Muscle layer of duodenum (tissue), 2 donors: ENCODE measurements at regions not wholly inside any gene's neighbourhood (a gene's known extent, or its start where the extent isn't known, plus 50 kb on each side); places are given as distances from the start of the nearest gene placed in this dataset.

Source experiments
- H3K27ac ChIP-seq: one replicate; pipeline ENCODE4 v1.7.0; 2013; ENCODE audit warnings: mild to moderate bottlenecking, low read length
- H3K27me3 ChIP-seq: one replicate; pipeline ENCODE4 v1.7.0; 2013; ENCODE audit warnings: low read depth, mild to moderate bottlenecking, control low read depth, low read length
- H3K36me3 ChIP-seq, 2 donors: one replicate each; pipeline ENCODE4 v1.7.0; 2013; ENCODE audit warnings: low read length in 2 of 2, control low read depth in 1 of 2, mild to moderate bottlenecking in 1 of 2; ENCODE audit not compliant: insufficient read depth in 2 of 2, control insufficient read depth in 1 of 2
- H3K4me1 ChIP-seq, 2 donors: one replicate each; pipeline ENCODE4 v1.7.0; 2013; ENCODE audit warnings: low read length in 2 of 2, mild to moderate bottlenecking in 2 of 2, control low read depth in 1 of 2, moderate library complexity in 1 of 2; ENCODE audit not compliant: insufficient read depth in 2 of 2, control insufficient read depth in 1 of 2
- H3K4me3 ChIP-seq, 2 donors: one replicate each; pipeline ENCODE4 v1.7.0; 2013; ENCODE audit warnings: low read length in 2 of 2, low read depth in 1 of 2, mild to moderate bottlenecking in 1 of 2
- H3K9me3 ChIP-seq, 2 donors: one replicate each; pipeline ENCODE4 v1.7.0; 2013; ENCODE audit warnings: low read length in 2 of 2, control low read depth in 1 of 2, mild to moderate bottlenecking in 1 of 2; ENCODE audit not compliant: control insufficient read depth in 1 of 2
- donor health status: healthy.

DNA sequence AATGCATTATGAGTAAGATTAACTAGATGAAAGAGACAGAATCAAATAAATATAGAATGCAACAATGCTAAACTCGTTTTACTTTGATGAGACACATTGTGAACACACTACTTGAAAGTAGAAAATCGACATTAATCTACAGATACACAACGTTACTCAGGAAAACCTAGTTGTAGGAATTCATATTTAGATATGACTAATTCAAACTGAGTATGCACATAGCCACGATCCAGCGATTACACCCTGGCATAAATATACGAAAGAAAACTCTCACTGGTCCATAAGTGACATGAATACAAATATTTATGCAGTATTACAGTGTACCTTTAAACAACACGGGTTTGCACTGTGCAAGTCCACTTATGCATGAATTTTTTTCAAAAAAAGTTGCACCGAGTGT lies 485.6 kb downstream of the TMX3 start:
- Histone ChIP-seq H3K27ac (no peak overlapping the region), H3K9me3 (no peaks in the 10 kb centered on the region), H3K4me3 (no peak overlapping the region), H3K4me1 (no peaks in the 10 kb centered on the region), H3K27me3 (no peaks in the 10 kb centered on the region), H3K36me3 (no peaks in the 10 kb centered on the region)

DNA sequence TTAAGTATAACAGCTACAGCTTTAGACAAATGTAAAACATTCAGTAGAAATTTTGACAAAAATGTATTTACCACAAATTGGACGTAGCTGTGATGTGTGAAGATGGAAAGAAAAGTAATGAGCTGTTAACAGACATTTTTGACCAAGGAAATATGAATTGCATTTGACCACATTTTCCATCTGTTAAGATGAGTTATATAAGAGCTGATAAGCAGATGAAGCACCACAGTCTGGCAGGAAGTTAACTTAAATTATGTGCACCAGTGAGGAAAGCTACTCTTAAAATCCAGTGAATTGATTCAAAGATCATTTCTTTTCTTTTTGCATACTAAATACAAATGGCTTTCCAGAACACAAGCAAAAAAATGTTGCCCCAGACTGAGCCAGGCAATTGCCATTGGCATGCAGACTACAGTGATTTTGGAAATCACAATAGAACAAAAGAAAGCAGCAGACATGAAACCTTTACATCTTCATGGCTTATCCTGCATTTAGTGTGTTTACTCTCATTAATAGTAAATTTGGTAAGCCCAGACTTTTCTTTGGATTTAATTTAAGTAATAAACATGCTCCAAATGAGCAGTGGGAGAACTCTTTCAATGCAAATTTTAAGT lies 493.7 kb downstream of the TMX3 start:
- H3K4me3 ChIP-seq = no peak overlapping the region
- no peak overlapping the region for H3K27ac ChIP-seq
- no peaks in the 10 kb centered on the region for H3K27me3 ChIP-seq
- no peaks in the 10 kb centered on the region for H3K36me3 ChIP-seq
- no peaks in the 10 kb centered on the region for H3K9me3 ChIP-seq
- no peaks in the 10 kb centered on the region for H3K4me1 ChIP-seq

DNA sequence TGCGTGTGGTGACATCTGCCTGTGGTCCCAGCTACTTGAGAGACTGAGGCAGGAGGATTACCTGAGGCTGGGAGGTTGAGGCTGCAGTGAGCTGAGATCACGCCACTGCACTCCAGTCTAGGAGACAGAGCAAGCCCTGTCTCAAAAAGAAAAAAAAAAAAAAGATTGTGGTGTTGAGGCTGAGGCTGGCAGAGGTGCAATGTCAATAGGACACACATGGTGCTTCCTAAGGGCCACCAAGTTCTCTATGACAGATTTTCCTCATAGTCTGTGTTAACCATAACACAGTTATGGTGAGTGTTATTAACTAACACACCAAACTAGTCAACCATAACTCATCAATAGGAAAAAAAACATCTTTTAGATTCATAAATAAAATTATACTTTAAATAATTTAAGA lies 494.4 kb downstream of the TMX3 start:
- H3K9me3 ChIP-seq = no peaks in the 10 kb centered on the region
- H3K27me3 ChIP-seq = no peaks in the 10 kb centered on the region
- no peak overlapping the region for H3K27ac ChIP-seq
- H3K4me1 ChIP-seq = no peaks in the 10 kb centered on the region
- H3K36me3 ChIP-seq = no peaks in the 10 kb centered on the region
- H3K4me3 ChIP-seq = no peak overlapping the region

DNA sequence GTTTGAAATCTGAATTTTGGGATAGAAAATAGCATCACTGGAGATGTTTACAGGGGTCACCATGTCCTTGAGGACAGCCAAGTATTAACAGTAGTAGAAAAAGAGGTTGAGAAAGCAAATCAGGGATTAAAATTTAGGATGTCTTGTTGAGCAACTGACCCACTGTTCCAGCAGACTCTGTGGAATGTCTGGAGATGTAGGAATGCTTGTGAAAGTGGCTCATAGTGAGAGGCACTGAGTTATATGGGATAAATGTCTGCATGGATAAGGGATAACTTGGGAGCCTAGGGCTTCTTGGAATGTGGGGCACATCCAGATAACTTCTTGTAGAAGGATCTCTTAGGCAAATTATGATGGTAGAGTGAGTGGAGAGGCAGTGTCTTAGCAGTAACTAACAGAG lies 495.0 kb downstream of the TMX3 start:
- no peaks in the 10 kb centered on the region for H3K9me3 ChIP-seq
- H3K27ac ChIP-seq = no peak overlapping the region

DNA sequence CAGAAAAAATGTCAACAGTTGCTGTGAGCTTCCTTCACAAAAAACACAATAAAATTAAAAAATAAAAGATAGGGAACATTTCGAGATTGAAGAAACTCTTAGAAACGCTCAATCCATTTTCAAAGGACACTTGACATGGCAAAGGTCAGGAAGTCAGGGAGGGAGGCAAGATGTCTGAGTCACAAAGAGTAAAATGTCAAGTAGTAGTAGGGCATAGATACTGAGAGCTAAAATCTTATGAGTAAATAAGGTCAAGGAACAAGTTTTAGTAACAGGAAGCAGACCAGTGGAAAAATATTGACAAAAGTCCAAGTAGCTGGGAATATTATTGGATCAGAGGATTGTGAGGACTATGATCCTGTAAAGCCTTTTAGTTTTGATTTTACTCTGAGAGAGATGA lies 495.6 kb downstream of the TMX3 start:
- Histone ChIP-seq H3K36me3 (no peaks in the 10 kb centered on the region), H3K4me1 (no peaks in the 10 kb centered on the region), H3K4me3 (no peak overlapping the region), H3K27ac (no peak overlapping the region), H3K9me3 (no peaks in the 10 kb centered on the region), H3K27me3 (no peaks in the 10 kb centered on the region)

More for the DNA sequence above, 495.0 kb downstream of the TMX3 start:
- H3K27me3 ChIP-seq = no peaks in the 10 kb centered on the region
- H3K4me1 ChIP-seq = no peaks in the 10 kb centered on the region
- no peaks in the 10 kb centered on the region for H3K36me3 ChIP-seq
- no peak overlapping the region for H3K4me3 ChIP-seq

DNA sequence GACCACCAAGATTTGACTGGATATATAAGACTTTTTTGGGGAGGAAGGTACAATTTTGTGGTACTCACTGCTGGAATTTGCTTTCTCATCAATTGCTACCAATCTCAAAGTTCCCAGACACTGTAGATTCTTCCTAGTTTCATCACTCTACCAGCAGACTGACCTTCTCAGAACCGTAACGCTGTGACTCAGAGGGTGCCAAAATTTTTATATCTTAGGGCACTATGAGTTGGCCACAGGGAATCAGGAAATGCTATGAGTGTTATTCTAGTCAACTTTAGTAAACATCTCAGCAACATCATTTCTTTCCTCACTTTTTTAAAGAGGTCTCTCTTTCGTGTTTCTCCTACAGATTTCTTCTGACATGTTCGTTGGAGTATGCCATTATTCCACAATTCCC lies 499.0 kb downstream of the TMX3 start:
- no peaks in the 10 kb centered on the region for H3K9me3 ChIP-seq
- H3K36me3 ChIP-seq = no peaks in the 10 kb centered on the region
- H3K27ac ChIP-seq = no peak overlapping the region
- H3K4me3 ChIP-seq = no peak overlapping the region
- no peaks in the 10 kb centered on the region for H3K4me1 ChIP-seq
- no peaks in the 10 kb centered on the region for H3K27me3 ChIP-seq

DNA sequence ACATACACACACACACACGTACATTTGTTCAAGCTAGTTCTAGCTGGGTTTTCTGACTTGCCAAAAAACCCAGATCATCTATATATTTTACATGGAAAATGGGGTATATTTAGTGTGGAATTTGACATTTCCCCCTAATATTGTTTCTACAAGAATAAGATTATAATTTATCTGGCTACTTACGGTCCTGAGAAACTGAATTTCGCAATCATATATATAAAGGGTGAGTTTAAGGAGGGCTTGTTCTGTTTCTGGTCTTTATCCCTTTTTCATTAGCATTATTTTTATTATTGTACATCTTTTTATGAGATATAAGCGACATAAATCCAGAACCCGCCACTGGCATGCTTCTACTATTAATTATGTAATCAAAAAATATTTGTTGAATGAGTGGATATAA lies 528.9 kb downstream of the TMX3 start:
- Histone ChIP-seq H3K27ac (no peak overlapping the region), H3K27me3 (no peaks in the 10 kb centered on the region), H3K9me3 (no peaks in the 10 kb centered on the region), H3K36me3 (no peaks in the 10 kb centered on the region), H3K4me3 (no peak overlapping the region), H3K4me1 (no peaks in the 10 kb centered on the region)

DNA sequence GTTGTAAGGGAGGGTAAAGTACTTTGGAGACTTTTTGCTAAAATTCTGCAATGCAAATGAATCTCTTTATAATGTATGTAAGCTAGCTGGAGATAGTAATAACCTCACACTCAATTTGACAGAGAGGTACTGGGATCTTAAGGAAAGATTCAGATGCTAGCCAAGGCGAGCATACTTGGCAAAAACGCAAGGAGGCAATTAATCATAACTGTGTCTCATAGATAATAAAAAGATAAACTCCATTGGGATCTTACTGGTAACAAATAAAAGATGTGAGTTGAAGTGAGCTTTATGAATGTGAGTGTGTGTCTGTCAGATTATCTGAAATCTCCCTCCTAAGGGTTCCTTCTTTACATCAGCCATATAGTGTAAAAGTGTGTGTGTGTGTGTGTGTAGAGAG lies 533.0 kb downstream of the TMX3 start:
- H3K9me3 ChIP-seq = no peaks in the 10 kb centered on the region
- no peaks in the 10 kb centered on the region for H3K27me3 ChIP-seq
- H3K4me1 ChIP-seq = no peaks in the 10 kb centered on the region
- H3K36me3 ChIP-seq = no peaks in the 10 kb centered on the region
- H3K27ac ChIP-seq = no peak overlapping the region
- no peak overlapping the region for H3K4me3 ChIP-seq

DNA sequence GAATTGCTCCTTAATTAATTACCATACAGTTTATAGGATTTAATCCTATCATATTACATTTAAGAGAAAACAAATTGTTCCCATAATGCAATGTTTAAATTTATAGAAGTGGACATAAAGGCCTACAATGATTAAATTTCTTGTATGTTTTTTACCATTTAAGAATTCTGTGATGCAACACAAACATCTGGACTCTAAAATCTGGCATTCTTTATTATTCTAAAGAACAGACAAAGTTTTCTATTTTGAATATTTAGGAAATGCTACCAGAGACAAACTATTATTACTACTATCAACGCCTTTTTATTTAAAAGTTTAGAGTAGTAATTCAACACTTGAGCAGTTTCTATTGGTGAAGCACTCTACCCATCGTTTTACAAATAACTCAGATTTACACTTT lies 535.1 kb downstream of the TMX3 start:
- Histone ChIP-seq H3K36me3 (no peaks in the 10 kb centered on the region), H3K27me3 (no peaks in the 10 kb centered on the region), H3K4me3 (no peak overlapping the region), H3K9me3 (peaks cover 0 to 4% of the 10 kb centered on the region in 2 donors), H3K4me1 (no peaks in the 10 kb centered on the region), H3K27ac (no peak overlapping the region)

DNA sequence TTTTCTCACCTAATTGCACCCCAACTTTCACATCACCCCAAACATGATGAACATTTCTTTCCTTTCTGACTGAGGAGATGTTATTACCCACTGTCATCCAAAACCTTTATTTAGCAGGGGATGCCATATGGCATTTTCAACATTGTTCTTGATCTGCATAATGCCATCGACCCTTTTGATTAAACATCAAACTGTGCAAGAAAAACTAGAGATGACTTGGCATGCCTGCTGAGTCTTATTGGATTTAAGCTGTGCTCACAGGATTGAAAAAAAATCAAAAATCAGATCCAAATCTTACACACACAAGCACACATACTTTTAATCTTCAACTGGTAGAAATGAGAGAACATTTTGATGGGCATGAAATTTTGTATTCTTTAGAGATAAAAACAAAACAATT lies 536.0 kb downstream of the TMX3 start:
- peaks cover 0 to 4% of the 10 kb centered on the region in 2 donors for H3K9me3 ChIP-seq
- no peaks in the 10 kb centered on the region for H3K4me1 ChIP-seq
- no peaks in the 10 kb centered on the region for H3K27me3 ChIP-seq
- no peak overlapping the region for H3K4me3 ChIP-seq
- H3K36me3 ChIP-seq = no peaks in the 10 kb centered on the region
- no peak overlapping the region for H3K27ac ChIP-seq

DNA sequence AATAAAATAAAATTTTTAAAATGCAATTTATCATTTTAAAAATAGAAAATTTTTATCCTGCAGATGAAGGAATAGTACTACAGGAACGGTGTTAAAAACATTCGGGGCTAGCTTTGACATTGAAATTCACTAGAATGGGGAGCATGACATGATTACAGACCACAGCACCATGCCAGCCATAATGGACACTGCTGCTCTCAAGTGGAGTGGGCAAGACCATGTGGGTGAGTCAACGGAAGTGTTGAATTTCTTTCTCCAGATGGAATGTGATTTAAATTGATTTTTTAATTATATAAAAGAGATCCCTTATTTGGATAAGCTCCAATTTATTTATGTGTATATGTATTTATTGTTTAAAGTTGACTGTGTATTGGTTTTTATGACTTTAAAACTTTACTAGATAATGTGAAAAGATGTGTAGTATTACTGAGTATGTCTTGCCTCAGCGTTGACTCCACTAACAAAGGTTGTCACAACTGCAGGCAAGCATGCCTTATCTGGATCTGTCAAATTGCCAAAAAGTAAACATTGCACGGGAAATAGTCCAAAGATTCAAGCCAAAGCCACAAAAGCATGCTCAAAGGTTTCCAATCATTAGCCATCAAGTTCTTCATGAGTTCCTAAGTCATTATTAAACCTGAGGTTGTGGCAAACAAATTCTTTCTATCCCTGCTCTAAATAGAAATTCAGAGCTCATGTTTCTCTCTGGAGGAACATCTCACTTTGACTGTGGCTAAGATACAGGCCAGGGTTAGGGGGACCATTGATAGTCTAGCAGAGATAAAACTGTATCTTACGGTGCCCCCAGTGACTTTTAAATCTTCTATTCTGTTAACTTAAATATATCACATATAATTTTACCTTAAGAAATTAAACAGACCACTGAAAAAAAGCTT lies 536.9 kb downstream of the TMX3 start:
- H3K36me3 ChIP-seq = no peaks in the 10 kb centered on the region
- no peaks in the 10 kb centered on the region for H3K27me3 ChIP-seq
- no peak overlapping the region for H3K4me3 ChIP-seq
- H3K4me1 ChIP-seq = no peaks in the 10 kb centered on the region
- peaks cover 0 to 4% of the 10 kb centered on the region in 2 donors for H3K9me3 ChIP-seq
- H3K27ac ChIP-seq = no peak overlapping the region
